ENCODE measurements at regions not wholly inside any gene's neighbourhood (a gene's known extent, or its start where the extent isn't known, plus 50 kb on each side); places are given as distances from the start of the nearest gene placed in this dataset.
"Not testable (repeated sequence)": the region's sequence is repeated elsewhere in the genome, so short reads cannot be mapped to it uniquely, and the experiment has no call there.

DNA sequence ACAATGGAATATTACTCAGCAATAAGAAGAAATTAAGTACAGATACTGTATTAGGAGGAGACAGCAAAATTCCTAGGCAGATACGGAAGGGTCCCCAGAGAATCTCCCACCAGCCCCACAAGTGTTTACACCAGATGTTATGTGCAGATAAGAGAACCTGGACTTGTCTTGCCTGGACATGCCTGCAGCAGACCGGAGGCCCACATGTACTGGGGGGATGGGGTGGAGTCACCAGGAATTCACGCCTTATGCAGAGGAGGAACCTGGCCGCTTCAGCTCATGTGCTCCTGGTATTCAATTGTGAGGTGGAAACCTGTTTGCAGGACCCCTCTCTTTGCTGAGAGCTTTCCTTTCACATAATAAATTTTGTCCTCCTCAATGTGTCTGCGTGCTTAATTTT is 586.3 kb upstream of the DEFB115 start:
- DNase-seq: not testable (repeated sequence)

- not testable (repeated sequence) for DNase-seq
Measured at GRCh38 chr20:30675988-30676564, 581.4 kb upstream of the DEFB115 start.

GRCh38 chr20:30682236-30682635 is 575.2 kb upstream of the DEFB115 start:
- not testable (repeated sequence) for DNase-seq

GRCh38 chr20:30712861-30713260 is 544.6 kb upstream of the DEFB115 start:
- DNase-seq: not testable (repeated sequence)

- DNase-seq: not testable (repeated sequence)
Measured at GRCh38 chr20:30719415-30720199, 537.9 kb upstream of the DEFB115 start.

- not testable (repeated sequence) for DNase-seq
Measured at GRCh38 chr20:30723511-30723910, 534.0 kb upstream of the DEFB115 start.

DNA sequence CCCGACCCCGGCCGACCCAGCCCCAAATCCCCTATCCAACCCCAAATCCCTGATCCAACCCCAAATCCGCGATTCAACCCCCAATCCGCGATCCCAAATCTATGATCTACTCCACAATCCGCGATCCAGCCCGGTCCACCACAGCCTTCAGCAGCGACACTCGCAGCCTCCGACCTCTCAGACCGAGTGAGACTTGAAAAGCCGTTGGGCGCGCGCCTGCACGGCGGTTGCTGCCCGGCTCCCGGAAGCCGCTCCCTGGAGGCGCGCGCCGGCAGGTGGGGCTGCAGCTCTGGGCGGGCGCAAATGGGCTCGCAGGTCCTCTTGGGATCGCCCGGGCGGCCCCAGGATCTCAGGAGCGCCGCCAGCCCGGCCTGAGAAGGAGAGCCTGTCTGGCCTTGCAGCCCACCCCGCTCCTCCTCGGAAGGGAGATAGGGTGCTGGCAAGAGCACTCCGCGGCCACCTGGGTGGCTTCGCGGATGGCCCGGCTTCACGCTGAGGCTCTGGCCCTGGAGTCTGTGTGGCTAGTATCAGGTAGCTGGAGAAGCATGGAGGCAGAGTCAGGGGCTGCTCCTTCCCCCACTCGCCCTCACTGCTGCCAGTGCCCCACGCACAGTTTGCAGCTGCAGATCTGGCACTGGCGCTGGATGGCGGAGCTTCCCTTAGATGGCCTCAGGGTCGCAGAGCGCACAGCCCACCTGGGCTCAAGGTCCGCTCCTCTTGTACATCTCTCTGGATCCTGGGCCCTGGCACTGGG is 533.4 kb upstream of the DEFB115 start:
- DNase-seq: not testable (repeated sequence)

DNA sequence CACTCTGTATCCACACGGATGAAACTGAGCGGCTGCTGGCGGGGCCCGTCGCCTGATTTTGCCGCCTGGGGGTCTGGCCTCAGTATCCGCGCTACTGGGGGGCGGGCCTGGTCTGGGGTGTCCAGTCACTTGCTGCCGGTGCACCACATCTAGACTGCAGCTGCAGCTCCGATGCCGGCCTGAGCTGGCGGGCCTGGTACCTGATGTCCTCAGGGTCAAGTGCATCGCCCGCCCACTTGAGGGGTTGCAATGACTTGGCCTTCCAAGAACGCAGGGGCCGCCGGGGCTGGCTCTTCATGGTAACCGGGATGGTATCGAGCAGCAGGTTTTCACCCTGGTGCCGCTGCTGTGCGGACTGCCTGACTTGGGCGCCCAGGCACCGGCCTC is 532.8 kb upstream of the DEFB115 start:
- DNase-seq: not testable (repeated sequence)

DNA sequence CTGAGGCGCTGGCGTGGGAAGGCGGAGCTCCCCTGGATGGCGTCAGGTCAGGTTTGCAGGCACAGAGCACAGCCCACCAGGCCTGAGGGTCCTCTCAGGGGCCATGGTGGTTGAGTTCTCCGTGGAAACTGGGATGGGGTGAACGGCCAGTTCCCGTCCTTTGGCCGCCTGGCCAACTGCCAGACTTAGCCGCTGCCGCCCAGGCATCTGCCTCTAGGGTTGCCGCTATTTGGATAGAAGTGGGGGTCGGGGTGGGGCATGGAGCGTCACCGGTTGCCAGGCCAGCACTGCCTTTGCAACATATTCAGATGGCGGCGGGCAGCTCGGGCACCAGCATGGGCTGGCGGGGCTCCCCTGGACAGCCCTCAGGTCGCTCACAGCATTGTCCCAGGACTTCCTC is 532.3 kb upstream of the DEFB115 start:
- DNase-seq: not testable (repeated sequence)

DNA sequence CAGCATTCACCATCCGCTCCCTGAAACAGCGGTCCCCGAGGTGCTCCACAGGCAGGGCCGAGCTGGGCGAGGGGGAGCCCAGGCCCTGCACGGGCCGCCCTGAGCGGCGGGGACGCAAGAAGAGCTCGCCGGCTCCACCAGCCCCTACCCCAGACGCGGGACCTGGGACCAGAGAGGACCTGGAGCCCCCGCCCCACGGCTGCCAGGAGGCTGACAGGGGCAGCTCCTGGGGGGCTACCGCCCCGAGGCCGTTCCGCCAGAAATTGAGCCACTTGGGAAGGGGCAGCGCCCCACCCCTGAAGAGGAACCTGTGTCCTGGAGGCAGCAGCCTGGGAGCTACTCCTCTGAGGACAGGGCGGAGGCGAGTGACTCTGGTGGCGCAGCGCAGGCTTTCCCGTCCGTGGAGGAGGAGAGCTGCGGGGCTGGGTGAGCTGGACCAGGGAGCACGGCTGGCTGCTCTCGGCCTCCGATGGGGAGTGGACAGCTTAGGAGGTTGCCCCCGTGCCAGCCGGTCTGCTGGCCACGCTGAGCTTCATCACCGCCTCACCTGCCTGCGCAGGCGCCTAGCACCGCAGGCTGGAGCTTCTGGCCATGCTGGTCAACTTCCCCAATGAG is 529.1 kb upstream of the DEFB115 start:
- DNase-seq: not testable (repeated sequence)
